ENCODE measurements at regions not wholly inside any gene's neighbourhood (a gene's known extent, or its start where the extent isn't known, plus 50 kb on each side); places are given as distances from the start of the nearest gene placed in this dataset.

DNA sequence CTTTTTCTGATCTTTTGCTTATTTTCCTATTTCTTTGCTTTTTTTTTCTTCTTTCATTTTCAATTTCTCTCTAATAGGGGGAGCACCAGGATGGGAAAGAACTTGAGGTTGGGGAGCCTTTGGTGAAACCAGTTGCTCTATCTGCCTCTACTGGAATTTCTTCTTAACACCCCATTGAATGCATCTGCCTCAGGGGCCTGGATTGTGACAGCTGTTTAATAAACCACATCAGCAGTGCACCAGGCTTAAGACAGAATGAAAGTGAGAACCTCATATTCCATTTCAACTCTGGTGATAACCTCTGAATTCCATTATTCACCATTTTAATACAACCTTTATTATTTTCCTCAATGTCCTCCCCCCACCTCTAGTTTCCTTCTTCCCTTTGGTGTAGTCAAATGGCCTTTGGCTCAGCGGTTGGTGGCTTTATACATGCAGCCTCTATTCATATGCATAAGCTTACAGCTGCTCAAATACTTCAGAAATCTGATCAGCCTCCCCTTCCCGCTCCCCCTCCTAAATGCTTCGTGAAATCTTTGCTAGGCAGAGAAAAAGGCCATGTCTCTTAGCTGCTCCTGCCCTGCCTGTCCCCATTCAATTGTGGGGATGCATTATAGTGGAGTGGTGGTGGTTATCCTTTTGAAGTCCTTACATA, 537.3 kb upstream of the PLXNA2 start:
- no peak overlapping the region for H3K27ac Mint-ChIP-seq
- H3K4me1 Mint-ChIP-seq (ENCODE audit: low read depth) = no peaks in the 10 kb centered on the region
- no peaks in the 10 kb centered on the region for H3K36me3 Mint-ChIP-seq (ENCODE audit: low read depth)
- H3K9me3 Mint-ChIP-seq = no peaks in the 10 kb centered on the region
- no peaks in the 10 kb centered on the region for H3K27me3 Mint-ChIP-seq
- H3K4me3 Mint-ChIP-seq = no peak overlapping the region

DNA sequence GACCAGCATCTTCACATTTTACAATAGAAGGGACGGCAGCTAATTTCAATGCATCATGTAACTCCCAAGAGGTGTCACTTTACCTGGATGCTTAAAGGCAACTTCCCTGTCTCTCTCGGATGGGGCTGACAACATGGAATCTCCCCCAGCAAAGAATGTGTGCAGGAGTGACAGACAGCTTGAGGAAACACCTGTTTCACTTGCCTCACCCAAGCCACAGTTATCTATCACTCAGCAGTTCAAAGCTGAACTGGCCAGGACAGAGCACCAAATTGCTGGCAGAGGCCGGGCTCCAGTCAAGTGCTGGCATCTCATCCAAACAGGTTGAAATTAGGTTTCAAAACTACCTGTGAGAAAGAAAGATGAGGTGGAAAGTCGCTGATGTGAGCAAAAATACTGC, 538.0 kb upstream of the PLXNA2 start:
- no peaks in the 10 kb centered on the region for H3K9me3 Mint-ChIP-seq
- no peak overlapping the region for H3K27ac Mint-ChIP-seq
- H3K4me1 Mint-ChIP-seq (ENCODE audit: low read depth) = no peaks in the 10 kb centered on the region
- no peaks in the 10 kb centered on the region for H3K27me3 Mint-ChIP-seq
- H3K36me3 Mint-ChIP-seq (ENCODE audit: low read depth) = no peaks in the 10 kb centered on the region
- H3K4me3 Mint-ChIP-seq = no peak overlapping the region

DNA sequence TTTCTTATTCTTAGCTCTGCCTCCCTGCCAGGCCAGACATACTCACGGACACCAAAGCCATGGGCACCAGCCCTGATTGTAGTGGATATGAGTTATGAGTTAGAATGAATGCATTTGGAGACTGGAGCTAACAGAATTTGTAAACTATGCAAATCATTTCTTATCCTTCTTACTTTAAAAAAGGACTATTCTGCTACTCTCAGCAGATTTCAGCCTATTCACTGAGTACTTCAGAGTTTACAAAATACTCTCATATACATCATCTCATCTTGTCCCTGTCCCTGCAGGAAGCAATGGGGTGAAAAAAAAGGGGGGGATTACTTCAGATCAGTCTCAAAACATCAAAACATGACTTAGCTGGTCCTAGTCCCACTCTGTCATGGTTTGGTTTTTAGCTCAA, 541.4 kb upstream of the PLXNA2 start:
- Mint-ChIP-seq H3K4me3 (no peak overlapping the region), H3K9me3 (no peaks in the 10 kb centered on the region), H3K27ac (no peak overlapping the region), H3K27me3 (peaks cover 3% of the 10 kb centered on the region), H3K4me1 (ENCODE audit: low read depth) (no peaks in the 10 kb centered on the region), H3K36me3 (ENCODE audit: low read depth) (no peaks in the 10 kb centered on the region)

DNA sequence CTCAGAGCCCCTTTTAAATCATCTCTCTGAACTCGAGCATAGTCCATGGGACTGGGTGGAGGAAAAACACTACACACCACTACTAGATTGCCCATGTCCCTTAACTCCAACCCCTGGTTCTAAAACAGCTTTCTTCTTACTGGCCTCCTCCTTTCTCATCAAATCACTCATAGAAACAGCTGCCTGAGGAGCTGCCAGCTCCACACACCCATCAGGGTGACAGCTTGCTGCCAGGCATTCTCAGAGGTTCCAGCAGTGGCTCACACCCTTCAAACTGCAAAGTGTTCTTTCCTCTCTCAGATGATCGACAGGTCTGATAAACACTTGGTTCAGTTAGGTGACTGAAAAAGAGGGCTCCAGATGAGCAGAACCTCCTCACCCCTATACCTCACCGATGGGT, 543.0 kb upstream of the PLXNA2 start:
- no peak overlapping the region for H3K4me3 Mint-ChIP-seq
- peaks cover 3% of the 10 kb centered on the region for H3K27me3 Mint-ChIP-seq
- no peaks in the 10 kb centered on the region for H3K4me1 Mint-ChIP-seq (ENCODE audit: low read depth)
- H3K36me3 Mint-ChIP-seq (ENCODE audit: low read depth) = no peaks in the 10 kb centered on the region
- H3K9me3 Mint-ChIP-seq = no peaks in the 10 kb centered on the region
- no peak overlapping the region for H3K27ac Mint-ChIP-seq

DNA sequence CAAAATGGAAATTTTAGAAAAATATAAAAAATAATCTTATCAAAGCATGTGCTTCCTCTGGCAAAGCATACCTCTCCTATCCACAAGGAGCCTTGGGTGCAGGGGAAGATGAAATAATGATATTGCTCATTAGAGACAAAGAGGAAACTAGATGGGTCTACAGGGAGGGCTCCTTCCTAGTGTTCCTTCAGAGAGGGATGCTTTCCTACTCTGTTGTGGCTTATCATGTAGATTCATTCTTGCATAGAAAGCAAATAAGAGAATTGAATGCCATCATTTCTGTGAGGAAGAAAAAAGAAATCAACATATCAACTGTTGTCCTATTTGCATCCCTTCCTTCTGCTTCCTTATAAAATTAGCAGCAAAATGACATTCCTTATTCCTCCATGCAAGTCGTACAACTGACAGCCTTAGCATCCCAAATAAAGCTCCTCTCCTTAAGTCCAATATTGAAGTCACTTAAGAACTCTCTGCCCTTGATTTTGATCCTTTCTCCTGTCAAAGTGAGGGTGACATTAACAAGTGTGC, 543.9 kb upstream of the PLXNA2 start:
- Mint-ChIP-seq H3K4me1 (ENCODE audit: low read depth) (no peaks in the 10 kb centered on the region), H3K27ac (no peak overlapping the region), H3K4me3 (no peak overlapping the region), H3K27me3 (peaks cover 3% of the 10 kb centered on the region), H3K36me3 (ENCODE audit: low read depth) (no peaks in the 10 kb centered on the region), H3K9me3 (no peaks in the 10 kb centered on the region)

DNA sequence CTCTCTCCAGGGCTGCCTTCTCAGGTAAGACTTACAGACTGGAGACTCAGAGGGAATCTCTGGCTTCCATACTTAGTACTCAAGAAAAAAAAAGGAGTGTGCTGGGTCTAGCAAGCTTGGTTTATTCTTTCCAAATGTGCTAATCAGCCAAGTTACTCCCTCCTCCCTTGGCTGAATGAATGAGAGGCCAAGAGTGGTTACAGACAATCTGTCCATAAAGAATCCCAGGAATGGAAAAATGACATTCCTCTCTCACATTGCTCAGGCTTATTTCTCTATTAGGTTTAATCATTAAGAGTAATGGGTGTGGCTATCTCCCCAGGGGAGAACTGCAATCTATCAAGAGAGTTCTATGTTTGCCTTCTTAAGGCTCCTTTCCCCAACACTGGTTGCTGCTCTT, 547.3 kb upstream of the PLXNA2 start:
- H3K4me3 Mint-ChIP-seq = no peak overlapping the region
- no peaks in the 10 kb centered on the region for H3K36me3 Mint-ChIP-seq (ENCODE audit: low read depth)
- no peaks in the 10 kb centered on the region for H3K9me3 Mint-ChIP-seq
- H3K27me3 Mint-ChIP-seq = peaks cover 3% of the 10 kb centered on the region
- no peak overlapping the region for H3K27ac Mint-ChIP-seq
- H3K4me1 Mint-ChIP-seq (ENCODE audit: low read depth) = no peaks in the 10 kb centered on the region

DNA sequence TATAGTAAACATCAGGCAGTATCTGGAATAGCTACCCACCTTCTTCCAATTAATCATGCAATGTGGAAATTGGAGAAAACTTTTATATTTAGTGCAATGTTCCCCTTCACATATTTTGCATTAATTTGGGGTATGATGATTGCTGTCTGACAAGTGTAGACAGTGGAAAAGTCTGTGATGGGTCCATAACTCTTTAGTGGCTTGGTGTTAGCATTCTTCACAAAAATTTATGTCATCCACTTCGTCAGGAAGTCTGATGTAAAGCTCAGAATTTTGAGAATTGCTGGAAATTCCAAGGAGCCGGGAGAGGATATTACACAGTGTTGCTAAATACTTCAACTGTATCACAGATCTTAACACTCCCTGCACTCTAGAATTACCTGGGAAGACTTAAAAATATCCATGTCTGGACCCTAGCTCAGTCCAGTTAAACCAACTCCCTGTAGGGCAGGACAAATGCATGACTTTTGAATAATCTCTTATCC, 549.7 kb upstream of the PLXNA2 start:
- Mint-ChIP-seq H3K4me1 (ENCODE audit: low read depth) (no peaks in the 10 kb centered on the region), H3K36me3 (ENCODE audit: low read depth) (no peaks in the 10 kb centered on the region), H3K27me3 (peaks cover under 1% of the 10 kb centered on the region), H3K9me3 (no peaks in the 10 kb centered on the region), H3K4me3 (no peak overlapping the region), H3K27ac (no peak overlapping the region)

DNA sequence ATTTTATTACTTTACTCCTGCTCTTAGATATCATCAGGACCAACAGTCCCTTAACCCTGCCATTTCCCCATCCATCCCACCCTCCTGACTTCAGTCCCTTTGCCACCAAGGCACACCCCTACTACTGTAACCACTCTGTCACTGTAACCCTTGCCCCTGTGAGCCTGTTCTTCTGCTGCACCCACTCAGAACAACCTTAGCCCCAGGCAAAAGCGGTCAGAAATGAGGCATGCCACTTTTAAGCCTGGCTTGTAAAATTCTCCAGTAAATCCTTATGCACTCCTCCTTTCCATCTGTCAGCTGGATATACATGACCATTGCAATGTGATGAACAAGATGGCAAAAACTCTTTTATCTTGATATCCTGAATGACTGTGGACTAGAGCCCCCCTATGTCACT, 555.0 kb upstream of the PLXNA2 start:
- Mint-ChIP-seq H3K9me3 (no peaks in the 10 kb centered on the region), H3K27me3 (peaks cover 3% of the 10 kb centered on the region), H3K4me1 (ENCODE audit: low read depth) (no peaks in the 10 kb centered on the region), H3K27ac (no peak overlapping the region), H3K4me3 (no peak overlapping the region), H3K36me3 (ENCODE audit: low read depth) (no peaks in the 10 kb centered on the region)

DNA sequence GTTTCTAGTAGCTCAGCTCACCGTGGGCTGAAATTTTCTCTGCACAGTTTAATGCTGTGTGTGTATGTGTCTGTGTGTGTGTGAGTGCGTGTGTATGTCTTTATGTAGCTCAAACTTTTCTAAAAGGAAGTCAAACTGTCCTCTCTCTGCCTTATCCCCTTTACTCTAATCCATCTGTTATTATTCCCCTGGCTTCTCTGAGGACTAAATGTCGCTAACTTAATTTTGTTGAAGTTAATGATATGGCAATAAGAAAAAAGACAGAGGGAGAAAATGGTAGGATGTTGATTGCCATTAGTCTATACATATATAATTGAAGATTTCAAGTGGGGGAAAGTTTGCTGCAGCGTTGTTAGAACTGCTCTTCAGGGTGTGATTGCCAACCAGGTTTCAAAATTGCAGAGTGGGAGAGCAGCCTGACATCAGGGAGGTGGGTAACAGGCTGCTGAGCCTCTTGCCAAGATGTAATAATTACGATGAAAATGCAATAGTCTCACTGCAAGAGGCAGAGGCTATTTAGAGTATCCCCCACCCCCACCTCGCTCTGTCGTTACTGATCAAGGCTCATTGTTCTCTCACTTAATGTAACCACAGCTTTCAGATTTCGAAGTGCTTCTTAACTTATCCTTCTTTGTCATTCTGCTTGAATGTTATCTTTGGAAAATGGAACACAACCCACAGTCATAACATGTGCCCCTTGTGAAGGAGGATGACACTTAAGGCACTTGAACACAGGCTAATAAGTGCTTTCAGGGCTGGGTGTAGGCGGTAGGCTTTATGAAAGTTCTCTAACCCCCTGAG, 559.0 kb upstream of the PLXNA2 start:
- Mint-ChIP-seq H3K4me1 (ENCODE audit: low read depth) (no peaks in the 10 kb centered on the region), H3K4me3 (no peak overlapping the region), H3K27me3 (peaks cover 3% of the 10 kb centered on the region), H3K27ac (no peak overlapping the region), H3K36me3 (ENCODE audit: low read depth) (no peaks in the 10 kb centered on the region), H3K9me3 (no peaks in the 10 kb centered on the region)

DNA sequence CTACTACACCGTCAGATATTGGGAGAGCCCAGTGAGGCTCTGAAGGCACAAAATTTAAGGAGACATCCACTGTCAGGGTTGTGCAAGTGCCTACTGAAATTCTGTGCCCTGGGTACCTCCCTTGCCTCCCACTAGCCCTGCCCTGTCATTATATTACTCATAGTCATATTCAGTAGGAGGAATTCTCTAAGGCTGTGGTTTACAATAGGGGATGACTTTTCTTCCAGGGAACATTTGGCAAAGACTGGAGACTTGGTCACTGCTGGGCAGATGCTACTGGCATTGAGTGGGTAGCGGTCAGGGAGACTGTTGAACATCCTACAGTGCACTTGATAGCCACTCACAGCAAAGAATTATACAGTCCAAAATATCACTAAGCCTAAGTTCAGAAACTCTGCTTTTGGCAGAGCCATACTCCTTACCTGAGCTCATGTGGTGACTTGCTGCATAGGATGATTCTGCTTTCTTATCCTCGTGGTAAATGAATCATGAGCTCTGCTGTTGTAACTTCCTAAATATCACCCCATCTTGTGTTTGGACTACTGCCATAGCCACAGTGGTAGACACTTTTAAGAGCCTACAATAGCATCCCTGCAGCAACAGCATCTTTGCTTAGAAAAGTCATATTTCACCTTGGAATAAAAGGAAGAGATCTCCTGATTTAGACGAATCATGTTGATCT, 563.4 kb upstream of the PLXNA2 start:
- Mint-ChIP-seq H3K27me3 (no peaks in the 10 kb centered on the region), H3K27ac (no peak overlapping the region), H3K36me3 (ENCODE audit: low read depth) (no peaks in the 10 kb centered on the region), H3K4me1 (ENCODE audit: low read depth) (no peaks in the 10 kb centered on the region), H3K4me3 (no peak overlapping the region), H3K9me3 (no peaks in the 10 kb centered on the region)

DNA sequence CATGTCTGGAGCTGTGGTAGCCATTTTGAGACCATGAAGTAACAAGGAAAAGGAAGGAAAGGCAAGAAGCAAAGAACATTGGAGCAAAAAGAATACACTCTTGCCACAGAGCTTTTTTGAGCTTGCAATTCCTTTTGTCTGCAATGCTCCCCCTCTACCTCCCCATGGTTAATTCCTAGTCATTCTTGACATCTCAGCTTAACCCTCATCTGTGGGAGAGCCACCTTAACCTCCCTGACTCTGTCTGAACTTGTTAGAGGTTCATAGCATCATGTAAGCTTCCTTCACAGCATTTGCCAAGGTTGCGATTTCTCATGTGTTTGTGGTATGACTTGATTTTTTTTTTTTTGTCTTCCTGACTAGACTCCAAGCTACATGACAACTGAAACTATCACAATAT, 564.1 kb upstream of the PLXNA2 start:
- Mint-ChIP-seq H3K4me1 (ENCODE audit: low read depth) (no peaks in the 10 kb centered on the region), H3K36me3 (ENCODE audit: low read depth) (no peaks in the 10 kb centered on the region), H3K27me3 (no peaks in the 10 kb centered on the region), H3K27ac (no peak overlapping the region), H3K9me3 (no peaks in the 10 kb centered on the region), H3K4me3 (no peak overlapping the region)

DNA sequence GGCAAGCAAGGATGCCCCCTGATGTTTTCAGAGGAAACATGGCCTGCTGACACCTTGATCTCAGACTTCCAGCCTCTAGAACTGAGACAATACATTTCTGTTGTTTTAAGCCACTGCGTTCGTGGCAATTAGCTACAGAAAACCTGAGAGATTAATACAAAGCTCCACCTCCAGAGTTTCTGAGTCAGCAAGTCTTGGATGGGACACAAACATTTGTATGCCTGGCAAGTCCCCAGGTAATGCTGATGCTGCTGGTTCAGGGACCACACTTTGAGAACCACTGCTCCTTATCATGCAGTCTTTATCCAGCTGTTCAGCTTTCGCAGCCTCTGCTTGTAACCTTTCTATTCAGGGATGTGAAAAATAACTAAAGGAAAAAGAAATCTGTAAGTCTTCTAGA, 565.7 kb upstream of the PLXNA2 start:
- no peak overlapping the region for H3K27ac Mint-ChIP-seq
- no peaks in the 10 kb centered on the region for H3K27me3 Mint-ChIP-seq
- no peaks in the 10 kb centered on the region for H3K9me3 Mint-ChIP-seq
- H3K36me3 Mint-ChIP-seq (ENCODE audit: low read depth) = no peaks in the 10 kb centered on the region
- no peak overlapping the region for H3K4me3 Mint-ChIP-seq
- no peaks in the 10 kb centered on the region for H3K4me1 Mint-ChIP-seq (ENCODE audit: low read depth)

DNA sequence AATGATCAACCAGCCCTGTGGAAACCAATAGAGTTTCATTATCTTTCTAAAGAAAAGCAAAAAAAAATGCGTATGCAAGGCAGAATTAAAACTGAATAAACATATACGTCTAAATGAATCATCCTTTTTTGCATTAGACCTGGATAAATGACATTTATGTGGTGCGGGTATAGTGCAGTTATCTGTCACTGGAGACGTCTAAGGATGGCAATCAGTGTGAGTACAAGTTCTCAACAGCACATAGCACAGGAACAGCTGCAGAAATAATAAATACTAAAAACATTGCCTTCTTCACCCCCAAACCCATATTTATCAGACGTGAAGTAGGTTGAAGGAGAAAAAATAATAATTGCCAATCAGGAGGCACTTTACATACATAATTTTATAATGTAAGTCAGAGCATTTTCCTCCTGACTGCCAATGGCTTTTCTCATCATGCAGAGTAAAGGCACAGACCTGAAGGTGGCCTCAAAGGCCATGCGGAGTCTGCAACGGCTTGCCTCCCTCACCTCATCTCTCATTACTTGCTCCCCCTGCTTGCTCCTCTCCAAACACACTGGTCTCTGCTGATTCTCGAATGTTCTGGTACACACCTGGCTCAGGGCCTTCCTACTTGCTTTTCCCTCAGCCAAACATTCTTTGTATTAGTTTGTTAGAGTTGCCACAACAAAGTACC, 574.7 kb upstream of the PLXNA2 start:
- Mint-ChIP-seq H3K4me1 (ENCODE audit: low read depth) (no peaks in the 10 kb centered on the region), H3K27ac (no peak overlapping the region), H3K27me3 (no peaks in the 10 kb centered on the region), H3K4me3 (no peak overlapping the region), H3K36me3 (ENCODE audit: low read depth) (no peaks in the 10 kb centered on the region), H3K9me3 (no peaks in the 10 kb centered on the region)

DNA sequence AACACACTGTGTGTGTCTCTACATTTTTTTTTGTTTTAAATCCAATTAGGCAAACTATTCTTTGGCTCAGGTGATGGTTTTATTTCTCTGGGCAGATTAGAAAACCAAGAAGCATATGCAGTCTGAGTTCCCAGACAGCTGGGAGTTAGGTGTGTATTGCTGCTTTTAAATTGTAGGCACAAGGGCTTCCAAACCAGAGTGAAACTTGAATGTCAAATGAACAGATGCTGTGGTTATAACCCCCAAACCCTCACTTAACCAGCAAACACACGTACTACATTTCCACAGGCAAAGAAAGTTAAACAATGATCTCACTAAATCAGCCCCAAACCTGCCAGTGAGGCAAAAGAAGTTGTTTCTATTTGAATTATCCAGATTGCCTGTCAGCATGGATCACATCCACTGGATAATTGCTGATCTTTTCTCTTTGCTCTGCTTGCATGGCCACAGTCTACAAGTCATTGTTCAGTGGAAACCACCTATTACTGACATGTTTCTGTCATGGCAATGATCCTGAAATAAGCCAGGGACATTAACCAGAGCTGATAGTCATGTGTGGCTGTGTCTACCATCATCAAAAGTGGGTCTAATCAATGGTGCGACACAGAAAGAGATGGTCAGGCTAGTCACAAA, 576.5 kb upstream of the PLXNA2 start:
- H3K27ac Mint-ChIP-seq = no peak overlapping the region
- H3K4me1 Mint-ChIP-seq (ENCODE audit: low read depth) = no peaks in the 10 kb centered on the region
- H3K36me3 Mint-ChIP-seq (ENCODE audit: low read depth) = no peaks in the 10 kb centered on the region
- no peaks in the 10 kb centered on the region for H3K27me3 Mint-ChIP-seq
- no peaks in the 10 kb centered on the region for H3K9me3 Mint-ChIP-seq
- H3K4me3 Mint-ChIP-seq = no peak overlapping the region

All from stimulated activated naive CD8-positive, alpha-beta T cell treated with anti-CD3 and anti-CD28 coated beads, Interleukin-15, Interleukin-2, amounts not matched to agents 100 ng/mL and 50 ng/mL, for 24 hours (primary cell).